GM18868 (cell line): ENCODE measurements at regions not wholly inside any gene's neighbourhood (a gene's known extent, or its start where the extent isn't known, plus 50 kb on each side); places are given as distances from the start of the nearest gene placed in this dataset.

Source experiments
- ATAC-seq: cut with Tn5 transposase; IDR thresholded peaks from one replicate; pipeline ENCODE4 v1.9.1; 2021; ENCODE audit warnings: mild to moderate bottlenecking, moderate library complexity; ENCODE audit not compliant: unreplicated experiment

- ATAC-seq = no peak
Measured at GRCh38 chr3:94935738-94936580, 873.1 kb downstream of the NSUN3 start.

GRCh38 chr3:94937980-94938379 lies 875.1 kb downstream of the NSUN3 start:
- no peak for ATAC-seq

GRCh38 chr3:94946683-94947082 lies 883.8 kb downstream of the NSUN3 start:
- no peak for ATAC-seq

- ATAC-seq = no peak
Measured at GRCh38 chr3:94961423-94962100, 898.7 kb downstream of the NSUN3 start.

- no peak for ATAC-seq
Measured at GRCh38 chr3:94965867-94966475, 903.1 kb downstream of the NSUN3 start.

GRCh38 chr3:94967196-94967595 lies 904.3 kb downstream of the NSUN3 start:
- ATAC-seq = no peak

GRCh38 chr3:94968519-94968918 lies 905.7 kb downstream of the NSUN3 start:
- no peak for ATAC-seq

GRCh38 chr3:94972066-94972465 lies 909.2 kb downstream of the NSUN3 start:
- no peak for ATAC-seq

GRCh38 chr3:94978084-94978483 lies 915.2 kb downstream of the NSUN3 start:
- ATAC-seq = no peak

- ATAC-seq = no peak
Measured at GRCh38 chr3:94985778-94986177, 922.9 kb downstream of the NSUN3 start.

GRCh38 chr3:94990952-94991705 lies 928.3 kb downstream of the NSUN3 start:
- no peak for ATAC-seq

GRCh38 chr3:94996743-94997142 lies 933.9 kb downstream of the NSUN3 start:
- ATAC-seq = no peak

- no peak for ATAC-seq
Measured at GRCh38 chr3:95002438-95003046, 939.7 kb downstream of the NSUN3 start.

GRCh38 chr3:95028688-95029087 lies 965.8 kb downstream of the NSUN3 start:
- ATAC-seq = no peak

- no peak for ATAC-seq
Measured at GRCh38 chr3:95029644-95030043, 966.8 kb downstream of the NSUN3 start.

- no peak for ATAC-seq
Measured at GRCh38 chr3:95036526-95037021, 973.7 kb downstream of the NSUN3 start.

GRCh38 chr3:95037097-95037496 lies 974.2 kb downstream of the NSUN3 start:
- no peak for ATAC-seq

- no peak for ATAC-seq
Measured at GRCh38 chr3:95037927-95038326, 975.1 kb downstream of the NSUN3 start.

GRCh38 chr3:95044101-95044500 lies 981.2 kb downstream of the NSUN3 start:
- ATAC-seq = no peak

GRCh38 chr3:95048564-95048963 lies 985.7 kb downstream of the NSUN3 start:
- ATAC-seq = no peak

GRCh38 chr3:95049841-95050240 lies 987.0 kb downstream of the NSUN3 start:
- ATAC-seq = no peak
